RWPE2 (cell line): ENCODE measurements at regions not wholly inside any gene's neighbourhood (a gene's known extent, or its start where the extent isn't known, plus 50 kb on each side); places are given as distances from the start of the nearest gene placed in this dataset.

Experiments used
- ATAC-seq: fragments of 200-7000 bp; cut with Tn5 transposase; 3 replicates; pipeline ENCODE4 v1.9.1; 2021; ENCODE audit warnings: low read depth
- DNase-seq: peaks from one replicate; pipeline ENCODE4 v3.0.0-alpha.2; 2020; ENCODE audit warnings: low spot score
- H3K27ac ChIP-seq: fragments of 450-650 bp; 2 replicates; pipeline ENCODE4 v1.5.1; 2017; ENCODE audit warnings: mild to moderate bottlenecking; ENCODE audit not compliant: poor library complexity, severe bottlenecking
- H3K27me3 ChIP-seq: fragments of 250-450 bp; sonication (Bioruptor Pico); 2 replicates; pipeline ENCODE4 v1.5.1; 2021; ENCODE audit warnings: mild to moderate bottlenecking, moderate library complexity; ENCODE audit not compliant: insufficient read depth, poor library complexity, severe bottlenecking
- H3K36me3 ChIP-seq: fragments of 250-450 bp; sonication (Bioruptor Pico); 2 replicates; pipeline ENCODE4 v1.5.1; 2020; ENCODE audit warnings: low read depth, mild to moderate bottlenecking, moderate library complexity
- H3K4me1 ChIP-seq: fragments of 250-450 bp; sonication (Bioruptor Pico); 2 replicates; pipeline ENCODE4 v1.5.1; 2021; ENCODE audit warnings: mild to moderate bottlenecking, moderate library complexity; ENCODE audit not compliant: insufficient read depth, poor library complexity, severe bottlenecking
- H3K4me3 ChIP-seq: fragments of 250-450 bp; sonication (Bioruptor Pico); 2 replicates; pipeline ENCODE4 v1.5.1; 2021; ENCODE audit warnings: mild to moderate bottlenecking, moderate library complexity; ENCODE audit not compliant: severe bottlenecking
- H3K9me3 ChIP-seq: fragments of 250-450 bp; sonication (Bioruptor Pico); 2 replicates; pipeline ENCODE4 v1.5.1; 2021; ENCODE audit warnings: mild to moderate bottlenecking, moderate library complexity; ENCODE audit not compliant: severe bottlenecking
- CTCF ChIP-seq: fragments of 450-650 bp; IDR thresholded peaks from one replicate; pipeline ENCODE4 v1.5.1; 2017; ENCODE audit warnings: mild to moderate bottlenecking, moderate library complexity; ENCODE audit not compliant: poor library complexity, severe bottlenecking

- DNase-seq (no peak), ATAC-seq (no peak)
- Histone ChIP-seq H3K9me3 (no peaks in the 10 kb centered on the region), H3K27me3 (no peaks in the 10 kb centered on the region), H3K4me1 (no peaks in the 10 kb centered on the region), H3K4me3 (no peak overlapping the region), H3K27ac (no peak overlapping the region), H3K36me3 (no peaks in the 10 kb centered on the region)
- no peak for TF ChIP-seq CTCF
Measured at GRCh38 chr3:25043749-25044148, 384.3 kb upstream of the RARB start.

DNA sequence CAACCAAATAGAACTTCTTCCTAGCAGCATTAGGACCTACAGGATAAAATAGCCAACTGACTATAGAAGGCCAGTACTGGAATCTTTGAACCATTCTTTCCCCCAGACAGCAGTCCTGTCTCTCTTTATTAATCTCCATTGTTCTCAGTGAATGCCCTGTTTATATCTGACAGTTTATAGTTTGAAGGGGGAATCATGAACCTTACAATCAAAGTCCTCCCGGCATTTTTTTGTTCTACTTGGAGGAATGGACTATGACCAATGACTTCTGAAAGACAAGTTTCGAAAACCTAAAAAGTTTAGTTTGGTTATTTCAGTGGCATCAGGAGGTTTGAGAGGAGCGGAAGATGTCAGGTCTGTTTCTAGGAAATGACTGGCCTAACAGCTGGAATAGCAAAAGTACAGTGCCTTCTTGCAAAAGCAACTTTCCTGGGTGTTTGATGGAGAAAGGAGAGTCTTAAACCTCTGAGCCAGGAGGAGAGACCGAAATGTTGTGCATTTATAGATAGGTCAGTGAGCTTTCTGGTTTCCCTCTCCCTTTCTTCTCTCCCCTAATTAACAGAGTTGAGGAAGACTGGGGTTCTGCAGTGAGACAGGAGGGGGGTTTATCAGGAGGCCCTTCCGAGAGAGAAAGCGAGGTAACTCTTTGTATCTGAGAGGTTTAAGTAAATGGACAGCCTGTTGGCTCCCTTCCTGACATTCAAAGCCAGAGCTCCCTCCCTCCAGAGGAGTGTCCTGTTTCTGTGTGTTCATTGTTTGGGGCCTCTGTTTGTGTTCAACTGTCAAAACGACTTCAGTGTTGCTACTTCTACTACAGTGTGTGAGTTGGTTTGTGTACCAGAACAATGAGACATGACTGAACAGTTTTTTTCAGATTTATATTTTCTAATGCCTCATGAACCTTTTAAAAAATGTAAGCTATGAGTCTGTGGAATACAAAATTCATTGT is 383.0 kb upstream of the RARB start:
- TF ChIP-seq CTCF, result no peak
- Histone ChIP-seq H3K4me1 (no peaks in the 10 kb centered on the region), H3K4me3 (no peak overlapping the region), H3K27ac (no peak overlapping the region), H3K9me3 (no peaks in the 10 kb centered on the region), H3K36me3 (no peaks in the 10 kb centered on the region), H3K27me3 (no peaks in the 10 kb centered on the region)
- DNase-seq (no peak), ATAC-seq (no peak)

GRCh38 chr3:25046911-25047771 is 380.9 kb upstream of the RARB start:
- Histone ChIP-seq H3K4me1 (no peaks in the 10 kb centered on the region), H3K27me3 (no peaks in the 10 kb centered on the region), H3K27ac (no peak overlapping the region), H3K36me3 (no peaks in the 10 kb centered on the region), H3K4me3 (no peak overlapping the region), H3K9me3 (no peaks in the 10 kb centered on the region)
- TF ChIP-seq CTCF, result no peak
- no peak for ATAC-seq
- no peak for DNase-seq

GRCh38 chr3:25049304-25049703 is 378.8 kb upstream of the RARB start:
- no peak for TF ChIP-seq CTCF
- Histone ChIP-seq H3K36me3 (no peaks in the 10 kb centered on the region), H3K4me1 (no peaks in the 10 kb centered on the region), H3K4me3 (no peak overlapping the region), H3K27me3 (no peaks in the 10 kb centered on the region), H3K9me3 (no peaks in the 10 kb centered on the region), H3K27ac (no peak overlapping the region)
- no peak for DNase-seq
- ATAC-seq, result no peak
